Upper lobe of left lung (tissue), 4 donors: ENCODE measurements at regions not wholly inside any gene's neighbourhood (a gene's known extent, or its start where the extent isn't known, plus 50 kb on each side); places are given as distances from the start of the nearest gene placed in this dataset.

Experiments
- POLR2AphosphoS5 ChIP-seq, 2 donors: sonication (generic); formaldehyde crosslinking; IDR thresholded peaks; one replicate each; pipeline ENCODE4 v1.5.1; 2017; ENCODE audit warnings: antibody characterized with exemption in 2 of 2
- TF ChIP-seq, protein P1 (sequence below), 6 experiments: fragments of 450-650 bp in 4 of 6; fragments of 200-600 bp in 2 of 6; sonication (generic) in 2 of 6; IDR thresholded peaks; one replicate each; pipeline ENCODE4 v1.5.1; 2016 to 2019; ENCODE audit warnings: antibody characterized with exemption in 6 of 6

DNA sequence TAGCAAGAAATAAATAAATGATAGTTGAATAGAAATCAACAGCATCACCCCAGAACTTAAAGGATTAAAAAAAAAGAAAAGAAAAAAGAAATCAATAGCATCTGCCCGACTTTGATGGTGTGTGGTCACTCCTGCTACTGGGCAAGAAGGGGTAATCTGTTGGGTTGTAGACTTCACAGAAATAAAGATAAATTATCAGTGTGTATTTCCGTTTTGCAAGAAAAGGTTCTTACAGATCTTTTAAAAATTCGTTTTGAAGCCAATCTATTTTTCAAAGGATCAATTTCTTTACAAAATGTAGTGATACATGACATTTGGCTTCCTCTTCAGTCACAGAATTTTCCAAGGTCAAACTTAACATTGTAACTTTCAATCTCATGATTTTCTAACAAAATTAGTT lies 448.9 kb upstream of the FAR2 start:
- TF ChIP-seq, protein P1, sequence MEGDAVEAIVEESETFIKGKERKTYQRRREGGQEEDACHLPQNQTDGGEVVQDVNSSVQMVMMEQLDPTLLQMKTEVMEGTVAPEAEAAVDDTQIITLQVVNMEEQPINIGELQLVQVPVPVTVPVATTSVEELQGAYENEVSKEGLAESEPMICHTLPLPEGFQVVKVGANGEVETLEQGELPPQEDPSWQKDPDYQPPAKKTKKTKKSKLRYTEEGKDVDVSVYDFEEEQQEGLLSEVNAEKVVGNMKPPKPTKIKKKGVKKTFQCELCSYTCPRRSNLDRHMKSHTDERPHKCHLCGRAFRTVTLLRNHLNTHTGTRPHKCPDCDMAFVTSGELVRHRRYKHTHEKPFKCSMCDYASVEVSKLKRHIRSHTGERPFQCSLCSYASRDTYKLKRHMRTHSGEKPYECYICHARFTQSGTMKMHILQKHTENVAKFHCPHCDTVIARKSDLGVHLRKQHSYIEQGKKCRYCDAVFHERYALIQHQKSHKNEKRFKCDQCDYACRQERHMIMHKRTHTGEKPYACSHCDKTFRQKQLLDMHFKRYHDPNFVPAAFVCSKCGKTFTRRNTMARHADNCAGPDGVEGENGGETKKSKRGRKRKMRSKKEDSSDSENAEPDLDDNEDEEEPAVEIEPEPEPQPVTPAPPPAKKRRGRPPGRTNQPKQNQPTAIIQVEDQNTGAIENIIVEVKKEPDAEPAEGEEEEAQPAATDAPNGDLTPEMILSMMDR (IDR thresholded peaks at IDR 0.05) = no peak
- no peak for TF ChIP-seq POLR2AphosphoS5 (IDR thresholded peaks at IDR 0.05)
